B cell (primary cell): ENCODE measurements at regions not wholly inside any gene's neighbourhood (a gene's known extent, or its start where the extent isn't known, plus 50 kb on each side); places are given as distances from the start of the nearest gene placed in this dataset.

Experiments
- EZH2 ChIP-seq: IDR thresholded peaks from 2 replicates; pipeline ENCODE4 v1.6.1; 2012; ENCODE audit warnings: borderline replicate concordance, low read depth, mild to moderate bottlenecking, moderate library complexity, low read length; ENCODE audit not compliant: insufficient read depth, poor library complexity, severe bottlenecking
- TF ChIP-seq, protein P1 (sequence below): fragments of 200-600 bp; IDR thresholded peaks from one replicate; pipeline ENCODE4 v1.8.0; 2022; ENCODE audit warnings: antibody characterized with exemption, mild to moderate bottlenecking

DNA sequence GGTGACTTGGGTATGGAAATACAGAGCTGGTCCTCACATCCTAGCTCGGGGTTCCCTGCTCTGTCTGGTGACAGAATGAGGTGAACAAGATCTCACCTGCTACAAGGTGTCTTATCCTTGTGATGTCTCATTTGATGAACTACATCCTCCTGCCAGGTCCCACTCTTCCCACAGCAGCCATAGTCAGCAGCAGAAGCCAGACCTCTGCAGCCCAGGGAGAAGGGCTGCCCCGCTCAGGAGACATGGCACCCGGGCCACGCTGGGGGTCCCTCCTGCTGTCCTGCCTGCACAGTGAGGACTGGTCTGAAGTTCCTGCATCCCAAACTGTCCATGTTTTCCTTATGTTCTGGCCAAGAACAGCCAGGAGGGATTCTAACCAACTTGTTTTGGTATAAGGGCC lies 414.1 kb downstream of the CTTN start:
- TF ChIP-seq, protein P1, sequence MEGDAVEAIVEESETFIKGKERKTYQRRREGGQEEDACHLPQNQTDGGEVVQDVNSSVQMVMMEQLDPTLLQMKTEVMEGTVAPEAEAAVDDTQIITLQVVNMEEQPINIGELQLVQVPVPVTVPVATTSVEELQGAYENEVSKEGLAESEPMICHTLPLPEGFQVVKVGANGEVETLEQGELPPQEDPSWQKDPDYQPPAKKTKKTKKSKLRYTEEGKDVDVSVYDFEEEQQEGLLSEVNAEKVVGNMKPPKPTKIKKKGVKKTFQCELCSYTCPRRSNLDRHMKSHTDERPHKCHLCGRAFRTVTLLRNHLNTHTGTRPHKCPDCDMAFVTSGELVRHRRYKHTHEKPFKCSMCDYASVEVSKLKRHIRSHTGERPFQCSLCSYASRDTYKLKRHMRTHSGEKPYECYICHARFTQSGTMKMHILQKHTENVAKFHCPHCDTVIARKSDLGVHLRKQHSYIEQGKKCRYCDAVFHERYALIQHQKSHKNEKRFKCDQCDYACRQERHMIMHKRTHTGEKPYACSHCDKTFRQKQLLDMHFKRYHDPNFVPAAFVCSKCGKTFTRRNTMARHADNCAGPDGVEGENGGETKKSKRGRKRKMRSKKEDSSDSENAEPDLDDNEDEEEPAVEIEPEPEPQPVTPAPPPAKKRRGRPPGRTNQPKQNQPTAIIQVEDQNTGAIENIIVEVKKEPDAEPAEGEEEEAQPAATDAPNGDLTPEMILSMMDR = no peak
- no peak for TF ChIP-seq EZH2
